GM21528 (cell line): ENCODE measurements at regions not wholly inside any gene's neighbourhood (a gene's known extent, or its start where the extent isn't known, plus 50 kb on each side); places are given as distances from the start of the nearest gene placed in this dataset.
"Not testable (repeated sequence)": the region's sequence is repeated elsewhere in the genome, so short reads cannot be mapped to it uniquely, and the experiment has no call there.

ENCODE experiments used
- ATAC-seq: cut with Tn5 transposase; IDR thresholded peaks from one replicate; pipeline ENCODE4 v1.9.1; 2021; ENCODE audit warnings: mild to moderate bottlenecking, moderate library complexity; ENCODE audit not compliant: unreplicated experiment, low FRiP score

GRCh38 chr17:77619851-77620250 lies 338.7 kb upstream of the TNRC6C start:
- no peak for ATAC-seq

- ATAC-seq, result no peak
Measured at GRCh38 chr17:77620282-77620681, 338.2 kb upstream of the TNRC6C start.

GRCh38 chr17:77622084-77622483 lies 336.4 kb upstream of the TNRC6C start:
- not testable (repeated sequence) for ATAC-seq

GRCh38 chr17:77622647-77623046 lies 335.9 kb upstream of the TNRC6C start:
- ATAC-seq, result no peak

- ATAC-seq, result not testable (repeated sequence)
Measured at GRCh38 chr17:77623321-77623720, 335.2 kb upstream of the TNRC6C start.

GRCh38 chr17:77628035-77628434 lies 330.5 kb upstream of the TNRC6C start:
- no peak for ATAC-seq

GRCh38 chr17:77629284-77629683 lies 329.2 kb upstream of the TNRC6C start:
- ATAC-seq, result not testable (repeated sequence)

GRCh38 chr17:77631307-77631706 lies 327.2 kb upstream of the TNRC6C start:
- no peak for ATAC-seq

- ATAC-seq, result no peak
Measured at GRCh38 chr17:77632619-77633018, 325.9 kb upstream of the TNRC6C start.

GRCh38 chr17:77634710-77635109 lies 323.8 kb upstream of the TNRC6C start:
- ATAC-seq, result no peak

GRCh38 chr17:77635176-77635575 lies 323.3 kb upstream of the TNRC6C start:
- ATAC-seq, result no peak

- ATAC-seq, result not testable (repeated sequence)
Measured at GRCh38 chr17:77635785-77636184, 322.7 kb upstream of the TNRC6C start.

GRCh38 chr17:77636835-77637817 lies 321.4 kb upstream of the TNRC6C start:
- no peak for ATAC-seq

- ATAC-seq, result no peak
Measured at GRCh38 chr17:77637818-77638575, 320.5 kb upstream of the TNRC6C start.

- no peak for ATAC-seq
Measured at GRCh38 chr17:77640252-77640651, 318.3 kb upstream of the TNRC6C start.

- ATAC-seq, result no peak
Measured at GRCh38 chr17:77640916-77641605, 317.4 kb upstream of the TNRC6C start.

GRCh38 chr17:77641718-77642117 lies 316.8 kb upstream of the TNRC6C start:
- ATAC-seq, result no peak

- no peak for ATAC-seq
Measured at GRCh38 chr17:77644181-77645071, 314.1 kb upstream of the TNRC6C start.

- ATAC-seq, result no peak
Measured at GRCh38 chr17:77645072-77646045, 313.1 kb upstream of the TNRC6C start.
